GM12873 (cell line): ENCODE measurements at regions not wholly inside any gene's neighbourhood (a gene's known extent, or its start where the extent isn't known, plus 50 kb on each side); places are given as distances from the start of the nearest gene placed in this dataset.

Source experiments
- CTCF ChIP-seq: IDR thresholded peaks from 2 replicates; pipeline ENCODE4 v1.5.1; 2012; ENCODE audit warnings: low read depth, mild to moderate bottlenecking, moderate library complexity, low read length, control low read depth; ENCODE audit not compliant: insufficient read depth; ENCODE audit errors: missing control alignments

GRCh38 chr1:68551459-68551858 is 54.6 kb upstream of the DEPDC1 start:
- TF ChIP-seq CTCF: no peak

- TF ChIP-seq CTCF: no peak
Observed at GRCh38 chr1:68558321-68559026, 61.6 kb upstream of the DEPDC1 start.

- no peak for TF ChIP-seq CTCF
Observed at GRCh38 chr1:68565923-68566322, 69.0 kb upstream of the DEPDC1 start.

GRCh38 chr1:68570871-68571270 is 74.0 kb upstream of the DEPDC1 start:
- TF ChIP-seq CTCF: no peak

GRCh38 chr1:68571454-68572235 is 74.8 kb upstream of the DEPDC1 start:
- no peak for TF ChIP-seq CTCF

GRCh38 chr1:68585351-68585750 is 88.5 kb upstream of the DEPDC1 start:
- TF ChIP-seq CTCF: no peak

- TF ChIP-seq CTCF: no peak
Observed at GRCh38 chr1:68586766-68587165, 89.9 kb upstream of the DEPDC1 start.
